HEK293 (cell line): ENCODE measurements at regions not wholly inside any gene's neighbourhood (a gene's known extent, or its start where the extent isn't known, plus 50 kb on each side); places are given as distances from the start of the nearest gene placed in this dataset.

Experiments
- CTCF ChIA-PET: fragments of 350-600 bp; formaldehyde crosslinking; extraction: SDS; loops from one replicate; lab custom pipeline; 2021; ENCODE audit warnings: antibody characterized with exemption; lab: Yijun Ruan, JAX
- POLR2A ChIA-PET: fragments of 300-600 bp; formaldehyde crosslinking; extraction: SDS; loops from one replicate; lab custom pipeline; 2020; ENCODE audit warnings: antibody characterized with exemption, inconsistent platforms; lab: Yijun Ruan, JAX
- H3K27ac ChIP-seq: fragments of 200-500 bp; sonication (Bioruptor generic); 2 replicates; pipeline ENCODE4 v1.5.1; 2014; ENCODE audit warnings: low read depth, low read length, control low read depth, inconsistent platforms; ENCODE audit errors: extremely low read depth
- H3K36me3 ChIP-seq, 2 experiments: fragments of 200-500 bp in 1 of 2; sonication (Bioruptor generic) in 1 of 2; 1 replicate in 1 of 2; 2 replicates in 1 of 2; pipeline ENCODE4 v1.5.1; 2014 to 2017; ENCODE audit warnings: inconsistent platforms in 2 of 2, low read length in 2 of 2; ENCODE audit not compliant: control insufficient read depth in 2 of 2, insufficient read depth in 1 of 2
- H3K4me1 ChIP-seq: fragments of 200-500 bp; sonication (Bioruptor generic); 2 replicates; pipeline ENCODE4 v1.5.1; 2014; ENCODE audit warnings: mild to moderate bottlenecking, low read length, inconsistent platforms; ENCODE audit not compliant: control insufficient read depth, insufficient read depth
- H3K4me3 ChIP-seq: 2 replicates; pipeline ENCODE4 v1.5.1; 2011; ENCODE audit warnings: low read depth, mild to moderate bottlenecking, control low read depth, low read length, moderate library complexity
- H3K9me3 ChIP-seq: fragments of 200-500 bp; sonication (Bioruptor generic); 2 replicates; pipeline ENCODE4 v1.5.1; 2014; ENCODE audit warnings: low read depth, low read length, inconsistent platforms; ENCODE audit not compliant: control insufficient read depth, insufficient read depth
- BCL6B ChIP-seq: fragments of 450-650 bp; formaldehyde crosslinking; IDR thresholded peaks from 2 replicates; pipeline ENCODE4 v1.5.1; 2017; ENCODE audit warnings: missing biosample characterization, missing genetic modification characterization
- HOXD13 ChIP-seq: sonication (generic); formaldehyde crosslinking; IDR thresholded peaks from 2 replicates; pipeline ENCODE4 v1.8.0; 2022; ENCODE audit warnings: missing genetic modification reagents, borderline replicate concordance
- SP2 ChIP-seq: fragments of 450-650 bp; formaldehyde crosslinking; IDR thresholded peaks from 2 replicates; pipeline ENCODE4 v1.5.1; 2016; ENCODE audit warnings: missing biosample characterization, missing genetic modification characterization
- TRIM28 ChIP-seq: IDR thresholded peaks from 2 replicates; pipeline ENCODE4 v1.6.1; 2011; ENCODE audit warnings: low read length, control low read depth, borderline replicate concordance
- ZBTB1 ChIP-seq: fragments of 450-650 bp; formaldehyde crosslinking; IDR thresholded peaks from 2 replicates; pipeline ENCODE4 v1.5.1; 2016; ENCODE audit warnings: missing biosample characterization, missing genetic modification characterization
- ZBTB48 ChIP-seq: fragments of 450-650 bp; formaldehyde crosslinking; IDR thresholded peaks from 2 replicates; pipeline ENCODE4 v1.5.1; 2016; ENCODE audit warnings: missing biosample characterization, missing genetic modification characterization
- ZBTB7A ChIP-seq: fragments of 450-650 bp; formaldehyde crosslinking; IDR thresholded peaks from 2 replicates; pipeline ENCODE4 v1.5.1; 2016; ENCODE audit warnings: low read depth, missing biosample characterization, missing genetic modification characterization
- ZFP3 ChIP-seq: fragments of 450-650 bp; formaldehyde crosslinking; IDR thresholded peaks from 2 replicates; pipeline ENCODE4 v1.5.1; 2016; ENCODE audit warnings: low read depth, missing biosample characterization, missing genetic modification characterization
- ZFP69B ChIP-seq: fragments of 450-650 bp; formaldehyde crosslinking; IDR thresholded peaks from 2 replicates; pipeline ENCODE4 v1.5.1; 2016; ENCODE audit warnings: missing biosample characterization, missing genetic modification characterization
- ZIC2 ChIP-seq: fragments of 450-650 bp; formaldehyde crosslinking; IDR thresholded peaks from 2 replicates; pipeline ENCODE4 v1.5.1; 2016; ENCODE audit warnings: missing biosample characterization, missing genetic modification characterization
- ZNF132 ChIP-seq: fragments of 450-650 bp; formaldehyde crosslinking; IDR thresholded peaks from 2 replicates; pipeline ENCODE4 v1.5.1; 2017; ENCODE audit warnings: missing biosample characterization, missing genetic modification characterization, borderline replicate concordance
- ZNF211 ChIP-seq: fragments of 450-650 bp; formaldehyde crosslinking; IDR thresholded peaks from 2 replicates; pipeline ENCODE4 v1.5.1; 2016; ENCODE audit warnings: low read depth, missing biosample characterization, missing genetic modification characterization
- ZNF248 ChIP-seq: fragments of 450-650 bp; formaldehyde crosslinking; IDR thresholded peaks from 2 replicates; pipeline ENCODE4 v1.5.1; 2017; ENCODE audit warnings: missing biosample characterization, missing genetic modification characterization
- ZNF302 ChIP-seq: fragments of 450-650 bp; formaldehyde crosslinking; IDR thresholded peaks from 2 replicates; pipeline ENCODE4 v1.5.1; 2016; ENCODE audit warnings: missing biosample characterization, missing genetic modification characterization, low read depth
- ZNF366 ChIP-seq: fragments of 450-650 bp; formaldehyde crosslinking; conservative IDR thresholded peaks from 2 replicates; pipeline ENCODE4 v1.5.1; 2016; ENCODE audit warnings: missing biosample characterization, missing genetic modification characterization
- ZNF518A ChIP-seq: fragments of 450-650 bp; formaldehyde crosslinking; conservative IDR thresholded peaks from 2 replicates; pipeline ENCODE4 v1.5.1; 2016; ENCODE audit warnings: low read depth, missing biosample characterization, missing genetic modification characterization
- ZNF544 ChIP-seq: fragments of 450-650 bp; formaldehyde crosslinking; IDR thresholded peaks from 2 replicates; pipeline ENCODE4 v1.5.0; 2017; ENCODE audit warnings: missing biosample characterization, missing genetic modification characterization
- ZNF585B ChIP-seq: fragments of 450-650 bp; formaldehyde crosslinking; IDR thresholded peaks from 2 replicates; pipeline ENCODE4 v1.5.1; 2016; ENCODE audit warnings: missing biosample characterization, missing genetic modification characterization
- ZNF747 ChIP-seq: fragments of 450-650 bp; formaldehyde crosslinking; IDR thresholded peaks from 2 replicates; pipeline ENCODE4 v1.5.1; 2016; ENCODE audit warnings: missing biosample characterization, missing genetic modification characterization
- ZNF768 ChIP-seq: fragments of 450-650 bp; formaldehyde crosslinking; IDR thresholded peaks from 2 replicates; pipeline ENCODE4 v1.5.1; 2018; ENCODE audit warnings: missing biosample characterization, mild to moderate bottlenecking, missing genetic modification characterization
- ZNF791 ChIP-seq: fragments of 450-650 bp; formaldehyde crosslinking; IDR thresholded peaks from 2 replicates; pipeline ENCODE4 v1.5.1; 2016; ENCODE audit warnings: missing biosample characterization, missing genetic modification characterization
- TF ChIP-seq, protein P1 (sequence below): fragments of 450-650 bp; formaldehyde crosslinking; conservative IDR thresholded peaks from 2 replicates; pipeline ENCODE4 v1.5.1; 2016; ENCODE audit warnings: low read depth, missing biosample characterization, missing genetic modification characterization

- ChIA-PET CTCF (no interaction called here), POLR2A (no interaction called here)
- Histone ChIP-seq H3K4me1 (no peaks in the 10 kb centered on the region), H3K4me3 (no peak overlapping the region), H3K9me3 (no peaks in the 10 kb centered on the region), H3K36me3 (no peaks in the 10 kb centered on the region), H3K27ac (no peak overlapping the region)
- no peak for TF ChIP-seq ZIC2
- TF ChIP-seq ZNF366 (tag by site-specific recombination) = no peak
- TF ChIP-seq BCL6B (tag by site-specific recombination) = no peak
- TF ChIP-seq SP2 (tag by site-specific recombination) = no peak
- TF ChIP-seq ZBTB48 (tag by site-specific recombination) = no peak
- TF ChIP-seq ZNF544 (tag by site-specific recombination) = no peak
- TF ChIP-seq ZFP69B = no peak
- TF ChIP-seq ZNF211 = no peak
Measured at GRCh38 chr20:4326195-4327065, 77.3 kb upstream of the ADRA1D start.

- Histone ChIP-seq H3K36me3 (no peaks in the 10 kb centered on the region), H3K9me3 (no peaks in the 10 kb centered on the region), H3K4me3 (no peak overlapping the region)
- POLR2A ChIA-PET = no interaction called here
- TF ChIP-seq ZNF518A (tag by site-specific recombination) (no peak), ZBTB7A (no peak), ZNF747 (no peak), ZBTB1 (tag by site-specific recombination) (no peak), ZNF132 (tag by site-specific recombination) (no peak), ZNF585B (no peak), ZNF768 (tag by site-specific recombination) (no peak), ZNF791 (tag by site-specific recombination) (no peak), ZNF248 (no peak), ZFP3 (no peak), TRIM28 (no peak), HOXD13 (CRISPR knock-in tag) (no peak), ZNF302 (no peak)
- TF ChIP-seq, protein P1, sequence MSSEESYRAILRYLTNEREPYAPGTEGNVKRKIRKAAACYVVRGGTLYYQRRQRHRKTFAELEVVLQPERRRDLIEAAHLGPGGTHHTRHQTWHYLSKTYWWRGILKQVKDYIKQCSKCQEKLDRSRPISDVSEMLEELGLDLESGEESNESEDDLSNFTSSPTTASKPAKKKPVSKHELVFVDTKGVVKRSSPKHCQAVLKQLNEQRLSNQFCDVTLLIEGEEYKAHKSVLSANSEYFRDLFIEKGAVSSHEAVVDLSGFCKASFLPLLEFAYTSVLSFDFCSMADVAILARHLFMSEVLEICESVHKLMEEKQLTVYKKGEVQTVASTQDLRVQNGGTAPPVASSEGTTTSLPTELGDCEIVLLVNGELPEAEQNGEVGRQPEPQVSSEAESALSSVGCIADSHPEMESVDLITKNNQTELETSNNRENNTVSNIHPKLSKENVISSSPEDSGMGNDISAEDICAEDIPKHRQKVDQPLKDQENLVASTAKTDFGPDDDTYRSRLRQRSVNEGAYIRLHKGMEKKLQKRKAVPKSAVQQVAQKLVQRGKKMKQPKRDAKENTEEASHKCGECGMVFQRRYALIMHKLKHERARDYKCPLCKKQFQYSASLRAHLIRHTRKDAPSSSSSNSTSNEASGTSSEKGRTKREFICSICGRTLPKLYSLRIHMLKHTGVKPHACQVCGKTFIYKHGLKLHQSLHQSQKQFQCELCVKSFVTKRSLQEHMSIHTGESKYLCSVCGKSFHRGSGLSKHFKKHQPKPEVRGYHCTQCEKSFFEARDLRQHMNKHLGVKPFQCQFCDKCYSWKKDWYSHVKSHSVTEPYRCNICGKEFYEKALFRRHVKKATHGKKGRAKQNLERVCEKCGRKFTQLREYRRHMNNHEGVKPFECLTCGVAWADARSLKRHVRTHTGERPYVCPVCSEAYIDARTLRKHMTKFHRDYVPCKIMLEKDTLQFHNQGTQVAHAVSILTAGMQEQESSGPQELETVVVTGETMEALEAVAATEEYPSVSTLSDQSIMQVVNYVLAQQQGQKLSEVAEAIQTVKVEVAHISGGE (tag by site-specific recombination) = no peak
- TF ChIP-seq, all 188 proteins: peak for 0
- CTCF ChIA-PET = no interaction called here
- H3K4me1 ChIP-seq = no peaks in the 10 kb centered on the region
- H3K27ac ChIP-seq = no peak overlapping the region
Measured at GRCh38 chr20:4325548-4326187, 76.6 kb upstream of the ADRA1D start.
